K562 (cell line): ENCODE measurements at regions not wholly inside any gene's neighbourhood (a gene's known extent, or its start where the extent isn't known, plus 50 kb on each side); places are given as distances from the start of the nearest gene placed in this dataset.

Experiments
- ZNF174 ChIP-seq: fragments of 250-450 bp; sonication (Bioruptor Pico); IDR thresholded peaks from 2 replicates; pipeline ENCODE4 v1.4.0; 2020; ENCODE audit warnings: mild to moderate bottlenecking
- TF ChIP-seq, protein P1 (sequence below), 2 experiments: fragments of 450-650 bp; formaldehyde crosslinking in 1 of 2; IDR thresholded peaks; 2 replicates each; pipeline versions ENCODE4 v1.4.0 to v1.6.1; 2014 to 2020; ENCODE audit warnings: mild to moderate bottlenecking in 2 of 2, borderline replicate concordance in 1 of 2, low read depth in 1 of 2
- TF ChIP-seq, protein P2 (sequence below): fragments of 250-450 bp; sonication (Bioruptor Pico); IDR thresholded peaks from 2 replicates; pipeline ENCODE4 v1.8.0; 2022; ENCODE audit warnings: moderate library complexity, mild to moderate bottlenecking, inconsistent platforms

- TF ChIP-seq, protein P1, sequence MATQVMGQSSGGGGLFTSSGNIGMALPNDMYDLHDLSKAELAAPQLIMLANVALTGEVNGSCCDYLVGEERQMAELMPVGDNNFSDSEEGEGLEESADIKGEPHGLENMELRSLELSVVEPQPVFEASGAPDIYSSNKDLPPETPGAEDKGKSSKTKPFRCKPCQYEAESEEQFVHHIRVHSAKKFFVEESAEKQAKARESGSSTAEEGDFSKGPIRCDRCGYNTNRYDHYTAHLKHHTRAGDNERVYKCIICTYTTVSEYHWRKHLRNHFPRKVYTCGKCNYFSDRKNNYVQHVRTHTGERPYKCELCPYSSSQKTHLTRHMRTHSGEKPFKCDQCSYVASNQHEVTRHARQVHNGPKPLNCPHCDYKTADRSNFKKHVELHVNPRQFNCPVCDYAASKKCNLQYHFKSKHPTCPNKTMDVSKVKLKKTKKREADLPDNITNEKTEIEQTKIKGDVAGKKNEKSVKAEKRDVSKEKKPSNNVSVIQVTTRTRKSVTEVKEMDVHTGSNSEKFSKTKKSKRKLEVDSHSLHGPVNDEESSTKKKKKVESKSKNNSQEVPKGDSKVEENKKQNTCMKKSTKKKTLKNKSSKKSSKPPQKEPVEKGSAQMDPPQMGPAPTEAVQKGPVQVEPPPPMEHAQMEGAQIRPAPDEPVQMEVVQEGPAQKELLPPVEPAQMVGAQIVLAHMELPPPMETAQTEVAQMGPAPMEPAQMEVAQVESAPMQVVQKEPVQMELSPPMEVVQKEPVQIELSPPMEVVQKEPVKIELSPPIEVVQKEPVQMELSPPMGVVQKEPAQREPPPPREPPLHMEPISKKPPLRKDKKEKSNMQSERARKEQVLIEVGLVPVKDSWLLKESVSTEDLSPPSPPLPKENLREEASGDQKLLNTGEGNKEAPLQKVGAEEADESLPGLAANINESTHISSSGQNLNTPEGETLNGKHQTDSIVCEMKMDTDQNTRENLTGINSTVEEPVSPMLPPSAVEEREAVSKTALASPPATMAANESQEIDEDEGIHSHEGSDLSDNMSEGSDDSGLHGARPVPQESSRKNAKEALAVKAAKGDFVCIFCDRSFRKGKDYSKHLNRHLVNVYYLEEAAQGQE (IDR thresholded peaks at IDR 0.05; ENCODE audit: borderline replicate concordance): no peak
- TF ChIP-seq, protein P1 (CRISPR knock-in tag; IDR thresholded peaks at IDR 0.05; ENCODE audit: low read depth): no peak
- no peak for TF ChIP-seq ZNF174 (CRISPR knock-in tag)
- TF ChIP-seq, protein P2, sequence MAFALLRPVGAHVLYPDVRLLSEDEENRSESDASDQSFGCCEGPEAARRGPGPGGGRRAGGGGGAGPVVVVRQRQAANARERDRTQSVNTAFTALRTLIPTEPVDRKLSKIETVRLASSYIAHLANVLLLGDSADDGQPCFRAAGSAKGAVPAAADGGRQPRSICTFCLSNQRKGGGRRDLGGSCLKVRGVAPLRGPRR (CRISPR knock-in tag): no peak
These were observed 333.6 kb upstream of the JARID2 start (continued) for GRCh38 chr6:14912226-14912625.
